ENCODE measurements at regions not wholly inside any gene's neighbourhood (a gene's known extent, or its start where the extent isn't known, plus 50 kb on each side); places are given as distances from the start of the nearest gene placed in this dataset.
"Not testable (repeated sequence)": the region's sequence is repeated elsewhere in the genome, so short reads cannot be mapped to it uniquely, and the experiment has no call there.

GRCh38 chr10:60589376-60589775, 188.9 kb upstream of the CDK1 start:
- TF ChIP-seq POLR2A (IDR thresholded peaks at IDR 0.05) (no peak), CTCF (IDR thresholded peaks at IDR 0.05) (no peak)
- intact Hi-C loops (cut with DNase I; ENCODE audit: low total_unique reads), result no loop called here
- no peak overlapping the region for H3K4me3 ChIP-seq (ENCODE audit: low read depth, poor library complexity, severe bottlenecking)
- WGBS, 2 donors, result 63 to 69% methylated on average over 2 of the region's 2 CpGs
- DNase-seq (ENCODE audit: low spot score in 2 of 2), result no peak

GRCh38 chr10:60581782-60582181, 192.1 kb upstream of the ANK3 start:
- WGBS, 2 donors, result 97 to 100% methylated on average over 2 of the region's 2 CpGs
- intact Hi-C loops (cut with DNase I; ENCODE audit: low total_unique reads), result not testable (repeated sequence)

GRCh38 chr10:60578217-60578616, 188.5 kb upstream of the ANK3 start:
- intact Hi-C loops (cut with DNase I; ENCODE audit: low total_unique reads), result no loop called here
- no peak for DNase-seq (ENCODE audit: low spot score in 2 of 2)
- TF ChIP-seq POLR2A (IDR thresholded peaks at IDR 0.05) (no peak), CTCF (IDR thresholded peaks at IDR 0.05) (no peak)
- no peak overlapping the region for H3K4me3 ChIP-seq (ENCODE audit: low read depth, poor library complexity, severe bottlenecking)

More at GRCh38 chr10:60581782-60582181, 192.1 kb upstream of the ANK3 start:
- H3K4me3 ChIP-seq (ENCODE audit: low read depth, poor library complexity, severe bottlenecking); DNase-seq (ENCODE audit: low spot score in 2 of 2): not testable (repeated sequence)

- WGBS, 2 donors, result 38 to 46% methylated on average over 6 of the region's 6 CpGs
- TF ChIP-seq CTCF (IDR thresholded peaks at IDR 0.05), result no peak
- no peak for TF ChIP-seq POLR2A (IDR thresholded peaks at IDR 0.05)
- no peak overlapping the region for H3K4me3 ChIP-seq (ENCODE audit: low read depth, poor library complexity, severe bottlenecking)
- no peak for DNase-seq (ENCODE audit: low spot score in 2 of 2)
- intact Hi-C loops (cut with DNase I; ENCODE audit: low total_unique reads), result no loop called here
Measured at GRCh38 chr10:60576130-60577069, 186.7 kb upstream of the ANK3 start.

- intact Hi-C loops (cut with DNase I; ENCODE audit: low total_unique reads), result no loop called here
- TF ChIP-seq POLR2A (IDR thresholded peaks at IDR 0.05) (no peak), CTCF (IDR thresholded peaks at IDR 0.05) (no peak)
- H3K4me3 ChIP-seq (ENCODE audit: low read depth, poor library complexity, severe bottlenecking), result no peak overlapping the region
- 88 to 92% methylated on average over 6 of the region's 6 CpGs for WGBS, 2 donors
- DNase-seq (ENCODE audit: low spot score in 2 of 2), result no peak
Measured at GRCh38 chr10:60575105-60575504, 185.4 kb upstream of the ANK3 start.

GRCh38 chr10:60574388-60574787, 184.7 kb upstream of the ANK3 start:
- WGBS, 2 donors, result 95 to 96% methylated on average over 4 of the region's 4 CpGs

More at GRCh38 chr10:60574388-60574787, 184.7 kb upstream of the ANK3 start:
- no peak for TF ChIP-seq POLR2A (IDR thresholded peaks at IDR 0.05)
- no peak for TF ChIP-seq CTCF (IDR thresholded peaks at IDR 0.05)
- no peak for DNase-seq (ENCODE audit: low spot score in 2 of 2)
- intact Hi-C loops (cut with DNase I; ENCODE audit: low total_unique reads), result no loop called here
- H3K4me3 ChIP-seq (ENCODE audit: low read depth, poor library complexity, severe bottlenecking), result no peak overlapping the region

Measured in lower leg skin (tissue), 4 donors.